HCT116 (cell line): ENCODE measurements at regions not wholly inside any gene's neighbourhood (a gene's known extent, or its start where the extent isn't known, plus 50 kb on each side); places are given as distances from the start of the nearest gene placed in this dataset.

Experiments
- ATAC-seq: fragments of 200-7000 bp; cut with Tn5 transposase; 2 replicates; pipeline ENCODE4 v1.9.1; 2020; ENCODE audit warnings: mild to moderate bottlenecking, moderate library complexity
- BruUV-seq: library from RNA; stranded (reverse); fragments of 400-500 nt; replicated peaks from 2 replicates; lab custom pipeline; 2021; lab: Mats Ljungman, UMichigan
- CTCF ChIA-PET: fragments of 300-600 bp; sonication (Branson Sonifier 250); formaldehyde crosslinking; loops from one replicate; lab custom pipeline; 2021; ENCODE audit warnings: antibody characterized with exemption; lab: Charles Lee
- POLR2A ChIA-PET: fragments of 300-600, 350-600 bp; sonication (Branson Sonifier 250); formaldehyde crosslinking; loops from one replicate; lab custom pipeline; 2021; ENCODE audit warnings: antibody characterized with exemption; lab: Charles Lee
- RAD21 ChIA-PET, 2 experiments: fragments of 300-600 bp; sonication (Branson Sonifier 250); formaldehyde crosslinking; loops; one replicate each; lab custom pipeline; 2023; ENCODE audit warnings: low total read pairs in 2 of 2; ENCODE audit not compliant: uncharacterized antibody in 2 of 2, unreplicated experiment in 2 of 2, low non-redundant PET in 1 of 2; lab: Charles Lee
- DNase-seq: peaks from one replicate; pipeline ENCODE4 v3.0.0-alpha.2; 2010; ENCODE audit warnings: low read depth, low spot score
- H2AFZ ChIP-seq: fragments of 200-600 bp; shearing (Covaris generic), sonication (generic); 2 replicates; pipeline ENCODE4 v1.6.1; 2017; ENCODE audit warnings: low read depth, mixed run types, mixed read lengths, antibody characterized with exemption, low read length; ENCODE audit not compliant: poor library complexity, severe bottlenecking
- H3K27ac ChIP-seq: 2 replicates; pipeline ENCODE4 v1.5.1; 2012; ENCODE audit warnings: low read depth, low read length
- H3K27me3 ChIP-seq: fragments of 200-600 bp; sonication (generic); 2 replicates; pipeline ENCODE4 v1.6.1; 2016; ENCODE audit warnings: mixed run types, low read length, mixed read lengths; ENCODE audit not compliant: insufficient read depth
- H3K36me3 ChIP-seq, 2 experiments: fragments of 200-500 bp in 1 of 2; fragments of 200-600 bp in 1 of 2; sonication (Bioruptor generic) in 1 of 2; sonication (generic) in 1 of 2; 2 replicates each; pipeline versions ENCODE4 v1.5.1 to v1.6.1; 2014 to 2016; ENCODE audit warnings: low read length in 2 of 2, inconsistent platforms in 1 of 2, mixed read lengths in 1 of 2, mixed run types in 1 of 2; ENCODE audit not compliant: insufficient read depth in 2 of 2, control insufficient read depth in 1 of 2
- H3K4me1 ChIP-seq, 2 experiments: fragments of 200-600 bp in 1 of 2; sonication (generic) in 1 of 2; 2 replicates each; pipeline versions ENCODE4 v1.5.1 to v1.6.1; 2012 to 2017; ENCODE audit warnings: low read length in 2 of 2, inconsistent platforms in 1 of 2, mild to moderate bottlenecking in 1 of 2, mixed read lengths in 1 of 2, mixed run types in 1 of 2, moderate library complexity in 1 of 2; ENCODE audit not compliant: insufficient read depth in 2 of 2, control insufficient read depth in 1 of 2
- H3K4me2 ChIP-seq: fragments of 200-600 bp; sonication (generic); 2 replicates; pipeline ENCODE4 v1.6.1; 2017; ENCODE audit warnings: mixed run types, low read length, mixed read lengths
- H3K4me3 ChIP-seq, 2 experiments: fragments of 200-600 bp in 1 of 2; sonication (generic) in 1 of 2; replicated peaks in 1 of 2; 2 replicates each; pipeline ENCODE4 v1.5.1; 2011 to 2016; ENCODE audit warnings: low read length in 2 of 2, control low read depth in 1 of 2, low read depth in 1 of 2, mild to moderate bottlenecking in 1 of 2, mixed read lengths in 1 of 2, mixed run types in 1 of 2
- H3K79me2 ChIP-seq: fragments of 200-600 bp; sonication (generic); 2 replicates; pipeline ENCODE4 v1.6.1; 2017; ENCODE audit warnings: mild to moderate bottlenecking, mixed run types, low read length, moderate library complexity, mixed read lengths; ENCODE audit not compliant: insufficient read depth
- H3K9ac ChIP-seq: fragments of 200-600 bp; sonication (generic); 2 replicates; pipeline ENCODE4 v1.6.1; 2016; ENCODE audit warnings: low read length, mixed read lengths
- H3K9me2 ChIP-seq: fragments of 200-600 bp; sonication (generic), shearing (Covaris generic); 2 replicates; pipeline ENCODE4 v1.6.1; 2017; ENCODE audit warnings: mixed run types, mild to moderate bottlenecking, moderate library complexity; ENCODE audit not compliant: insufficient read depth
- H3K9me3 ChIP-seq, 2 experiments: fragments of 200-500 bp in 1 of 2; fragments of 200-600 bp in 1 of 2; sonication (Bioruptor generic) in 1 of 2; sonication (generic) in 1 of 2; 2 replicates each; pipeline ENCODE4 v1.6.1; 2014 to 2017; ENCODE audit warnings: low read length in 2 of 2, mixed read lengths in 2 of 2, inconsistent platforms in 1 of 2, low read depth in 1 of 2, mild to moderate bottlenecking in 1 of 2, mixed run types in 1 of 2, moderate library complexity in 1 of 2; ENCODE audit not compliant: control insufficient read depth in 1 of 2, insufficient read depth in 1 of 2
- H4K20me1 ChIP-seq: fragments of 200-600 bp; sonication (generic), shearing (Covaris generic); 2 replicates; pipeline ENCODE4 v1.6.1; 2017; ENCODE audit warnings: mixed run types, mild to moderate bottlenecking, moderate library complexity; ENCODE audit not compliant: insufficient read depth
- ATF3 ChIP-seq: IDR thresholded peaks from 2 replicates; pipeline ENCODE4 v1.6.1; 2012
- EGR1 ChIP-seq: IDR thresholded peaks from 2 replicates; pipeline ENCODE4 v1.6.1; 2012; ENCODE audit warnings: low read depth
- ELF1 ChIP-seq: IDR thresholded peaks from 2 replicates; pipeline ENCODE4 v1.6.1; 2012; ENCODE audit warnings: low read depth, borderline replicate concordance
- POLR2A ChIP-seq: IDR thresholded peaks from 2 replicates; pipeline ENCODE4 v1.7.0; 2011; ENCODE audit warnings: borderline replicate concordance; ENCODE audit not compliant: insufficient read depth, insufficient read length; ENCODE audit errors: extremely low read depth
- REST ChIP-seq: IDR thresholded peaks from 2 replicates; pipeline ENCODE4 v1.6.1; 2012; ENCODE audit warnings: low read depth
- SRF ChIP-seq: IDR thresholded peaks from 2 replicates; pipeline ENCODE4 v1.6.1; 2012; ENCODE audit warnings: low read depth
- TCF7L2 ChIP-seq: IDR thresholded peaks from 2 replicates; pipeline ENCODE4 v1.7.0; 2011; ENCODE audit warnings: borderline replicate concordance, inconsistent platforms; ENCODE audit not compliant: insufficient read depth, insufficient read length; ENCODE audit errors: extremely low read depth
- YY1 ChIP-seq: IDR thresholded peaks from 2 replicates; pipeline ENCODE4 v1.6.1; 2011; ENCODE audit warnings: low read length, low read depth, moderate library complexity, mild to moderate bottlenecking; ENCODE audit not compliant: insufficient replicate concordance; ENCODE audit errors: extremely low read depth
- ZBTB33 ChIP-seq: IDR thresholded peaks from 2 replicates; pipeline ENCODE4 v1.6.1; 2011; ENCODE audit warnings: mild to moderate bottlenecking, low read length, moderate library complexity; ENCODE audit not compliant: insufficient replicate concordance; ENCODE audit errors: extremely low read depth
- intact Hi-C: fragments of 100-400 bp; cut with micrococcal nuclease; formaldehyde crosslinking; loops from 2 replicates; pipeline ENCODE4 v1.10.0; 2022

GRCh38 chr2:176516051-176516602 is 246.9 kb downstream of the MTX2 start:
- H3K9ac ChIP-seq, result no peak overlapping the region
- no peak overlapping the region for H3K4me2 ChIP-seq
- no peak overlapping the region for H3K27ac ChIP-seq
- no peaks in the 10 kb centered on the region for H3K36me3 ChIP-seq
- BruUV-seq, result no TSS peak
- H3K4me3 ChIP-seq, result no peak overlapping the region
- H3K9me3 ChIP-seq, result no peaks in the 10 kb centered on the region
- ChIA-PET RAD21 (no interaction called here), POLR2A (no interaction called here)
- H3K4me1 ChIP-seq, result no peaks in the 10 kb centered on the region
- no peak overlapping the region for H2AFZ ChIP-seq
- DNase-seq, result no peak
- no peaks in the 10 kb centered on the region for H3K9me2 ChIP-seq
- TF ChIP-seq REST, result no peak
- TF ChIP-seq, all 23 proteins: peak for 0
- no peak for ATAC-seq
- CTCF ChIA-PET, result no interaction called here
- no peaks in the 10 kb centered on the region for H4K20me1 ChIP-seq
- no peaks in the 10 kb centered on the region for H3K27me3 ChIP-seq
- intact Hi-C loops, result no loop called here
- H3K79me2 ChIP-seq, result no peaks in the 10 kb centered on the region

GRCh38 chr2:176518823-176519222 is 249.6 kb downstream of the MTX2 start:
- no peaks in the 10 kb centered on the region for H3K4me1 ChIP-seq
- H3K27me3 ChIP-seq, result no peaks in the 10 kb centered on the region
- no peaks in the 10 kb centered on the region for H3K9me3 ChIP-seq
- no peak overlapping the region for H3K9ac ChIP-seq
- H3K79me2 ChIP-seq, result no peaks in the 10 kb centered on the region
- no peaks in the 10 kb centered on the region for H3K36me3 ChIP-seq
- ChIA-PET RAD21 (no interaction called here), POLR2A (no interaction called here), CTCF (no interaction called here)
- no peaks in the 10 kb centered on the region for H4K20me1 ChIP-seq
- no peak overlapping the region for H3K4me2 ChIP-seq
- no peak overlapping the region for H2AFZ ChIP-seq
- H3K27ac ChIP-seq, result no peak overlapping the region
- ATAC-seq (no peak), DNase-seq (no peak)
- no peaks in the 10 kb centered on the region for H3K9me2 ChIP-seq
- no TSS peak for BruUV-seq
- intact Hi-C loops, result no loop called here
- no peak overlapping the region for H3K4me3 ChIP-seq
- TF ChIP-seq YY1 (no peak), TCF7L2 (no peak), ELF1 (no peak), SRF (no peak), ATF3 (no peak), EGR1 (no peak), REST (no peak), POLR2A (no peak), ZBTB33 (no peak)
